ENCODE measurements at regions not wholly inside any gene's neighbourhood (a gene's known extent, or its start where the extent isn't known, plus 50 kb on each side); places are given as distances from the start of the nearest gene placed in this dataset.
"Not testable (repeated sequence)": the region's sequence is repeated elsewhere in the genome, so short reads cannot be mapped to it uniquely, and the experiment has no call there.

DNA sequence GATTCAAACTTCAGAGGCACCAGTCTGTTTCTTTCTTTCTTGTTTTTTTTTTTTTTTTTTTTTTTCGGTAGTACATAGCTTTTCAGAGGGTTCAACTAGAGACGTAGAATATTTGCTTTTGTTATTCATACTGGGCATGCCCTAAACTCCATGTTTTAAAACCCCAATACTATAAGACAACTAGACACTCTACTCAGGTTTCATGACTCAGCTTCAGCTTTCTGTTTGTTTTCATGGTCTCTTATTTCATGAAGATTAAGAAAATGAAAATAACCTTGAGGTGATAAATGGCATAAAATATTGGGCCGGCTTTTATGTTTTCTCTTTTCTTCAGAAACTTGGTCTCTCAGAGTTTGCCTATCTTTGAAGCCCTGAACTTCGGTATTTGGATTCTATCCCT lies 2126.3 kb upstream of the ACO1 start:
- no peak for DNase-seq
- intact Hi-C loops (cut with DNase I) = no loop called here
- no peaks in the 10 kb centered on the region for H3K27me3 ChIP-seq
- H3K36me3 ChIP-seq = no peaks in the 10 kb centered on the region
- no peak overlapping the region for H3K9ac ChIP-seq (ENCODE audit: low read depth in 2 of 2, low read length in 2 of 2)
- no peak overlapping the region for H3K27ac ChIP-seq
- TF ChIP-seq, protein P1, sequence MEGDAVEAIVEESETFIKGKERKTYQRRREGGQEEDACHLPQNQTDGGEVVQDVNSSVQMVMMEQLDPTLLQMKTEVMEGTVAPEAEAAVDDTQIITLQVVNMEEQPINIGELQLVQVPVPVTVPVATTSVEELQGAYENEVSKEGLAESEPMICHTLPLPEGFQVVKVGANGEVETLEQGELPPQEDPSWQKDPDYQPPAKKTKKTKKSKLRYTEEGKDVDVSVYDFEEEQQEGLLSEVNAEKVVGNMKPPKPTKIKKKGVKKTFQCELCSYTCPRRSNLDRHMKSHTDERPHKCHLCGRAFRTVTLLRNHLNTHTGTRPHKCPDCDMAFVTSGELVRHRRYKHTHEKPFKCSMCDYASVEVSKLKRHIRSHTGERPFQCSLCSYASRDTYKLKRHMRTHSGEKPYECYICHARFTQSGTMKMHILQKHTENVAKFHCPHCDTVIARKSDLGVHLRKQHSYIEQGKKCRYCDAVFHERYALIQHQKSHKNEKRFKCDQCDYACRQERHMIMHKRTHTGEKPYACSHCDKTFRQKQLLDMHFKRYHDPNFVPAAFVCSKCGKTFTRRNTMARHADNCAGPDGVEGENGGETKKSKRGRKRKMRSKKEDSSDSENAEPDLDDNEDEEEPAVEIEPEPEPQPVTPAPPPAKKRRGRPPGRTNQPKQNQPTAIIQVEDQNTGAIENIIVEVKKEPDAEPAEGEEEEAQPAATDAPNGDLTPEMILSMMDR (IDR thresholded peaks at IDR 0.05) = no peak
- H3K4me3 ChIP-seq = no peak overlapping the region
- no peaks in the 10 kb centered on the region for H3K4me1 ChIP-seq
- no peaks in the 10 kb centered on the region for H3K9me3 ChIP-seq

DNA sequence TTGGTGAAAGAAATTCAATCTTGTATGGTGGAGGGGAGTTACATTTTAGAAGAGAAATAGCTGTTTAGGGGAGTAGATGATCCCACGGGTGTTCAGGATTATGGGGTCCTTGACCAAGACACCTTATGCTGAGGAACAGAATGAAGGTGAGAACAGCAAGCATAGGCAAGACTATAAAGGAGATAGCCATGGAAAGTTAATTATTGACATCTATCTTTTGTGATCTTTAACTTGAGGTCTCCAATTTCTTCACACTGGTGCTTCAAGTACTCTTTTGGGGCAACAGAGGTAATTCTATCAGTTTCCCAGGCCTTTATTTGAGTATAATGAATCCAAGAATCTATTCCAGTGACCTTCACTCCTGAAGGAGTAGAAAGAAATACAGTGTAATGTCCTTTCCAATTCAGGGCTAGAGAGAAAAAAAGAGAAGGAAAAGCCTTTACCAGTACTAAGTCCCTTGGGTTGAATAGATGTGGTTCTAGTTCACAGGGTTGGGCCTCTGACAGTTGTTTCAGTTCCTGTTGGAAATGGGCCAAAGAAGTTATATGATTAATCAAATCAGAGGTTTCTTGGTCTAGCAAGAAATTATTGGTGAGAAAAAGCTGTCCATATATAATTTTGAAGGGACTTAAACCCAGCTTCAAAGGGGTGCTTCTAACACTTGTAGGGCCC lies 2104.1 kb upstream of the ACO1 start:
- no peaks in the 10 kb centered on the region for H3K27me3 ChIP-seq
- TF ChIP-seq, protein P1 (IDR thresholded peaks at IDR 0.05) = no peak
- no peak overlapping the region for H3K27ac ChIP-seq
- no peaks in the 10 kb centered on the region for H3K36me3 ChIP-seq
- no peaks in the 10 kb centered on the region for H3K9me3 ChIP-seq
- intact Hi-C loops (cut with DNase I) = no loop called here
- H3K4me3 ChIP-seq = no peak overlapping the region
- H3K4me1 ChIP-seq = no peaks in the 10 kb centered on the region
- DNase-seq = no peak
- no peak overlapping the region for H3K9ac ChIP-seq (ENCODE audit: low read depth in 2 of 2, low read length in 2 of 2)

DNA sequence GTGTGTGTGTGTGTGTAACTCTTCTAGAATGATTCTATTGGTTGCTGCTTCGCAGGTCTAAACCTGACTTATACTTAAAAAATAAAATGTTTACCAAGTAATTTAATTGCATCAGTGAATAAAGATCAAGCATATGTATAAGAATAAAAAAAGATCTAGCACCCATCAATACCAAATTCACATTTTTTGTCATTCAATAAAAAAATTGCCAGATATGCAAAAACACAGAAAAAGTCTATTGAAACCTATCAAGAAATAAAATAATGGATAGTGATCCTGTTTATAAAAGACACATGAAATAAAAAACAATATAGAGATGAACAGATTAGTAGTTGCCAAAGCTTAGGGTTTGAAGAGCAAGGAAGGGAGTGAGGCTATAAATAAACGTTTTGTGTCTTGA lies 2095.0 kb upstream of the ACO1 start:
- H3K4me3 ChIP-seq = no peak overlapping the region

DNA sequence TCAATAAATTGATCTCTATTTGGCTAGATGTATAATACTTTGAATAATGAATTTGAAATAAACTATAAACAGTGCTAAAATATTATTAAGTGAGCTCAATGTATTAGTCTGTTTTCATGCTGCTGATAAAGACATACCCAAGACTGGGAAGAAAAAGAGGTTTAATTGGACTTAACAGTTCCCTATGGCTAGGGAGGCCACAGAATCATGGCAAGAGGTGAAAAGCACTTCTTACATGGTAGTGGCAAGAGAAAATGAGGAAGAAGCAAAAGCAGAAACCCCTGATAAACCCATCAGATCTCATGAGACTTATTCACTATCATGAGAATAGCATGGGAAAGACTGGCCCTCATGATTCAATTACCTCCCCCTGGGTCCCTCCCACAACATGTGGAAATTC lies 2092.4 kb upstream of the ACO1 start:
- DNase-seq; H3K36me3 ChIP-seq; H3K4me3 ChIP-seq; H3K9ac ChIP-seq (ENCODE audit: low read depth in 2 of 2, low read length in 2 of 2); H3K4me1 ChIP-seq; H3K27ac ChIP-seq; H3K9me3 ChIP-seq; intact Hi-C loops (cut with DNase I); H3K27me3 ChIP-seq: not testable (repeated sequence)

More for the DNA sequence above, 2095.0 kb upstream of the ACO1 start:
- Histone ChIP-seq H3K27me3 (no peaks in the 10 kb centered on the region), H3K9me3 (no peaks in the 10 kb centered on the region), H3K4me1 (no peaks in the 10 kb centered on the region), H3K9ac (ENCODE audit: low read depth in 2 of 2, low read length in 2 of 2) (no peak overlapping the region), H3K27ac (no peak overlapping the region), H3K36me3 (no peaks in the 10 kb centered on the region)
- intact Hi-C loops (cut with DNase I) = no loop called here
- TF ChIP-seq, protein P1 (IDR thresholded peaks at IDR 0.05) = no peak
- no peak for DNase-seq

DNA sequence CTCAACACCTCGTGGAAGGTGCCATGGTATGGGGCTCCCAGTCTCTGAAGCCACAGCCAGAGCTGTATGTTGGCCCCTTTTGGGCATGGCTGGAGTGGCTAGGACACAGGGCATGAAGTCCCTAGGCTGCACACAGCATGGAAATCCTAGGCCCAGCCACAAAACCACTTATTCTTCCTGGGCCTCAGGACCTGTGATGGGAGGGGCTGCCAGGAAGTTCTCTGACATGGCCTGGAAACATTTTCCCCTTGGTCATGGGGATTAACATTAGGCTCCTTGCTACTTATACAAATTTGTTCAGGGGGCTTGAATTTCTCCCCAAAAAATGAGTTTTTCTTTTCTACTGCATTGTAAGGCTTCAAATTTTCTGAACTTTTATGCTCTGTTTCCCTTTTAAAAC lies 2091.2 kb upstream of the ACO1 start:
- Histone ChIP-seq H3K36me3 (no peaks in the 10 kb centered on the region), H3K27ac (no peak overlapping the region), H3K4me1 (no peaks in the 10 kb centered on the region), H3K4me3 (no peak overlapping the region), H3K9me3 (no peaks in the 10 kb centered on the region), H3K27me3 (no peaks in the 10 kb centered on the region), H3K9ac (ENCODE audit: low read depth in 2 of 2, low read length in 2 of 2) (no peak overlapping the region)
- DNase-seq = no peak
- intact Hi-C loops (cut with DNase I) = no loop called here
- TF ChIP-seq, protein P1 (IDR thresholded peaks at IDR 0.05) = no peak

DNA sequence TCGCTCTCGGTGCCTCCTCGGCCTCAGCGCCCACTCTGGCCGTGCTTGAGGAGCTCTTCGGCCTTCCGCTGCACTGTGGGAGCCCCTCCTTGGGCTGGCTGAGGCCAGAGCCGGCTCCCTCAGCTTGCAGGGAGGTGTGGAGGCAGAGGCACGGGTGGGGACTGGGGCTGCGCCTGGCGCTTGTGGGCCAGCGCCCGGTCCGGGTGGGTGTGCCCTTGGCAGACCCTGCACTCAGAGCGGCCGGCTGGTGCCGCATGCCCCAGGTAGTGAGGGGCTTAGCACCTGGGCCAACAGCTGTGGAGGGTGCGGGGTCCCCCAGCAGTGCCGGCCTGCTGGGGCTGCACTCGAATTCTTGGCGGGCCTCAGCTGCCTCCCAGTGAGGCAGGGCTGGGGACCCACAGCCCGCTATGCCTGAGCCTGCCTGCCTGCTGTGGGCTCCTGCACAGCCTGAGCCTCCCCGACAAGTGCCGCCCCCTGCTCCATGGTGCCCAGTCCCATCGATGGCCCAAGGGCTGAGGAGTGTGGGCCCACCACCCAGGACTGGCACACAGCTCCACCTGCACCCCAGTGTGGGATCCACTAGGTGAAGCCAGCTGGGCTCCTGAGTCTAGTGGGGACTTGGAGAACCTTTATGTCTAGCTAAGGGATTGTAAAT lies 2085.2 kb upstream of the ACO1 start:
- Histone ChIP-seq H3K4me3 (no peak overlapping the region), H3K27ac (no peak overlapping the region), H3K9ac (ENCODE audit: low read depth in 2 of 2, low read length in 2 of 2) (no peak overlapping the region), H3K9me3 (no peaks in the 10 kb centered on the region), H3K36me3 (no peaks in the 10 kb centered on the region), H3K27me3 (no peaks in the 10 kb centered on the region), H3K4me1 (no peaks in the 10 kb centered on the region)
- intact Hi-C loops (cut with DNase I) = no loop called here
- TF ChIP-seq, protein P1 (IDR thresholded peaks at IDR 0.05) = no peak
- DNase-seq = no peak
